Fibroblast of skin of abdomen (primary cell): ENCODE measurements at regions not wholly inside any gene's neighbourhood (a gene's known extent, or its start where the extent isn't known, plus 50 kb on each side); places are given as distances from the start of the nearest gene placed in this dataset.
A peak's percentile ranks its signal among the peaks of the same experiment; 100 is the strongest.
"Not testable (repeated sequence)": the region's sequence is repeated elsewhere in the genome, so short reads cannot be mapped to it uniquely, and the experiment has no call there.

Source experiments
- DNase-seq: peaks from one replicate; pipeline ENCODE4 v3.0.0-alpha.2; 2013

DNA sequence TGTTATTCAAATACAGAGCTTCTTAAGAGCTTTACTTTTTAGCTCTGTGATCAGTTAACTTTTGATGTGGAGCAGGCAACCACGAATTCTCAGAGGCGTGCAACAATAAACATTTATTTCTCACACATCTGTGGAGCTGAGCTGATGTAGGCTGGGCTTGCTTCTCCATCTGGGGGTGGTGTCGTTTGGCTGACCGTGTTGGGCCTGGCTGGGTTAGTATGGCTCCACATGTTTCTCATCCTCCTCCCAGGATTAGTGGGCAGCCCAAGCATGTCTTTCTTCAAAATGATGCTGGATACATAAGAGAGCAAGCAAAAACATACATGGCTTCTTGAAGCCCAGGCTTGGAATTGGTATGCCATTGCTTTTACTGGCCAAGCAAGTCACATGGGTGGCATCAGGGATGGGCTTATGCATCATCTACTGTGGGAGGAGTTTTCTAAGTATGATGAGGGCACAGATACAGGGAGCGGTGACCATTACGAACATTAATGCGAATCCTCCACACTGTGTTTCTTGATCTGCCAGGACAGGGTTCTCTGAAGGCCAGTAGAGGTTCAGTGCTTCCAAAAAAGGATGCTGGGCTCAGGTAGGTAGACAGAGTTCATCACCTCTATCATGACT is 157.0 kb upstream of the TNP1 start:
- DNase-seq: no peak

DNA sequence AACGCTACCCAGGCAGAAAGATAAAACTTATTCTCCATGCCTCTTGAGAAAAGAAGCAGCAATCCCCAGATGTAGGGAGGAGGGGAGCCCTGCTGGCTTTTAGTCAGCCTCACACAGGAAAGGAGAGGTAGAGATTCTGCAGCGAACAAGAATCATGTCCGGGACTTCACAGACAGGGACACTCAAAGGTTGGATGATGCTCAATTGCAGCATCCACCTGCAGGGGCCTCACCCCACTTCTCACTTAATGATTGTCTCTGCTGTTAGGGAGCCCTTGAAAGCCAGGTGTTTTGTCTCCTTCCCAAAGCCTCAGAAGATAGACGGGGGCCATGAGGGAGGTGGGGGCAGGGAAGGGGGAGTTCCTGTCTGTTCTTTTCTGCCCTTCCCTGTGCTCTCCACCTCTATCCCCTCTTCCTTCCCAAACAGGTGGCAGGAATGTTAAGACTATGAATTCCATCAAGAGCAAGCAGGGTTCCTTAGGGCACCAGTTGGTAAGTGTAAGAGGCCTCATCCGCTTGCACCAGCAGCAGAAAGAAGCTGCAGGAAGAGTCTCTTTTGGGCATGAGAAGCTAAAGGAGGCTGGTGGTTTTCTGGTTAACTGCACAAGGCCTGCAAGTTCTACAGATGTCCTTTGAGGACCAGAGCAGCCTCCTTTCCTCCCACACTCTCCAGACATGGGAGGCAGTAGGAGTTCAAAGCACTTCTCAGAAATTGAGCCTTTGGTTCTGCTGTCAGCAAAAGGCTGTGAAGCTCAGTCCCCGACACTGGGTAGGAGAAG is 154.7 kb upstream of the TNP1 start:
- DNase-seq: no peak

DNA sequence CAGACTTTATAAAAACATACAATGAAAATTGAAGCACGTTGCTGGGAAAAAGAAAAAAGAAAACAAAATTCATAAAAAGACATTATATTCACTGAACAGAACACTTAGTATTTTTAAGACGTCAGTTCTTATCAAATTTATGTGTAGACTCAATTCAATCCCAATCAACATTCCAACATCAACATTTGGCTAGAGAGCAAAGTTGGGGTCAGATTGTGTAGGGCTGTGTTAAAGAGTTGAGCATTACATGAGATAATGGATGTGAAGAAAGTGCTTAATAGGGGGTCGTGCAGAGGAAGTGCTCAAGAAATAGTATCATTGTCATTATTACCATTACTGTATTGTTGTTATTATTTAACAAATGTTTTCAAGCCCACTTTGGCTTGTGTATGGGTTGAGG is 154.1 kb upstream of the TNP1 start:
- DNase-seq: no peak

DNA sequence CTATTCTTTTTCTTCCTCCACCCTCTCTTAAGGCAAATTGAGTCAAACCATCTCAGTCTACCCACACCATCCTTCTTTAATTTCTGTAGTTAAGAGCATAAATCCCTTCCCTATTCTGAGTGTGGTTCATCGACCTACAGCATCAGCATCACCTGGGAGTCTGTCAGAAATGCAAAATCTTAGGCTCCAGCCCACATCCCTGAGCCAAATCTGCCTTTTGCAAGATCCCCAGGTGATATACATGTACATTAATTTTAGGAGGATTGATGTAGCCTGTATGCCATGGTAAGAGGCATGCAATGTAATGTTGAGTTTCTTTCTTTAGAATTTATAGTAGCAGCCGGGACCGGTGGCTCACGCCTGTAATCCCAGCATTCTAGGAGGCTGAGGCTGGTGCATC is 151.7 kb upstream of the TNP1 start:
- no peak for DNase-seq

DNA sequence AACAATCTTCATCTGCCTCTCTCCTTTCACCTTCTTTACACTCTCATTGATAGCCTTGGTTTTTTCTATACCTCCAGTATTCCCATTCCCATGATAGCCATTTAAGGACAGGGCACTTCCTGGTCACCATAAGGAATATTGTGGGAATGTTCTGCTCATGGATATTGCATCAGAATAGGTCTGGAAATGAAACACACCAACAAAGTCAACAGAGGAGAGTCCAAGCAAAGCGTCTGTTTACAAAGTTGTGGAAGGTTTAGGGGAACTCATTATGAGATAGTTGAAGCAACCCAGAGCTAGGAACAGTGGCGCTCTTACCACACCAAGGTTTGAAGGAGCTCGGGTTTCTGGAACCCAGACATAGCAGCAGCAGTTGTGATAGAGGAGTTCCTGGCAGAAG is 150.3 kb upstream of the TNP1 start:
- DNase-seq: no peak

DNA sequence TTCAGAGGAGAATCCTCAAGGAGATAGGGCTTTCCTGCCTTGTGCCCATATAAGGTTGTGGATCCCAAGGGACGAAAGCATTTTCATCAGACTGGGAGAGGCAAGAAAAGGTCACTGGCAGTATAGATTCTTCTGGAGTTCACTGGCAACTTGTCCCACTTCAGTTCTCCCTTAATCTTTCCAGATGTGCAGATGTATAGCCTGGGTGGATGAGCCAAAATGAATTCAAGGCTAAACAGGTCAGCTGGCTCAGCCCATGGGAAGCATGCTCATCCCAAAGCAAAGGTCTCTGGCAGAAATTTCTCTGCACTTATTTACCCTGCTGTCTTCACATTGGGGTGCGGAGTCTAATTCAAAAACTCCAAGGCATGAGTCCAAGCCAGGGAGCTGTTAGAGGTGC is 148.9 kb upstream of the TNP1 start:
- no peak for DNase-seq

DNA sequence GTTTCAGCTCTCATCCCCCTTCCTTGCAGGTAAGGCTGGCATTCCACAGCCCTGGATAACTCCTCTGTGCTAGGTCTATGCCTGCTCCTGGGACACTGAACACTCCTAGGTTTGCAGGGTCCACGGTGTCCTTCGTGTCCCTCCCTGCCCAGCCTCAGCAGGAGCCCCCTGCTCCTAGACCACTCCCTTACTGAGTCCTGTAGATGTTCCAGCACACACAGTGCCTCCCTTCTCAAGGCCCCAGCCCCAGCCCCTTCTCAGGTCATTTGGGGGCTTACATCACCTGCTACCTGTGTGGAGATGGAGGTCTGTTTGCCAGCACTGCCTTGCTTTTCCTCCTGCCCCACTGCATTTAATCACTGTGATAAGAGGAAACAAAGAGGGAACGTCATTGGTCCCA is 146.4 kb upstream of the TNP1 start:
- DNase-seq: no peak

DNA sequence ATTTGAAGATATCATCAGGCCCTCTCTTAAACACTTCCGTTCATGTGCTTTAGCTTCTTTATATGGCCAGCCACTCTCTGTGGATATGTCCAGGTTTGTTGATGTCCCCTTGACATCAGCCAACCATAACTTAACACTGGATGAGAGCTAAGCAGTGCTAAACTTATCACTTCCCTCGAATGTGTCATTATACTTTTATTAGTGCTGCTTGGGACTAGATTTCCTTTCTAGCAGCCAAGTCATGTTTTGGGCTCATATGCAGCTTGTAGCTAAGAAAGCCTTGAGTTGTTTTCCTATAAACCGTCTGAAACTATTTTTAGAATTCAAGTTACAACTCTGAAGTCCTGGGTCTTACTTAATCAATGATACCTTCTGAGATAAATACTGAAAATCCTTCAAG is 144.8 kb upstream of the TNP1 start:
- DNase-seq: no peak

DNA sequence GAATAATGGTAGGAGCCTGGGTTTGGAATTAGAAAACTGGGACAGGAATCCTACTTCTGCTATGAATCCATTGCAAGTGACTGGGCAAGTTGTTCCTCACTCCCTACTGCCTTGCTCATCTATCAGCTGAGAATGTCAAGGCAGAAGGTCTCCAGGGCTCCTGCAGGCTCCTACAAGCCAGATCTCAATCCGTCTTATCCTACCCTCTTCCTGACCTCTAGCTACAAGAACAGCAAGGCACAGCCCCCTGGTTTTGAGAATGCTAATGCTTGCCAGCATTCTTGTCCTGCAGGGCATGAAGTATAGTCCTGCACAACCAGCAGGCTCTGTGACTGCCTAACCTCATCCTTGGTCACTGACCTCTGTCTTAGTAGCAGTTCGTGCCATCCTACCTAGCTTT is 141.9 kb upstream of the TNP1 start:
- DNase-seq: no peak

DNA sequence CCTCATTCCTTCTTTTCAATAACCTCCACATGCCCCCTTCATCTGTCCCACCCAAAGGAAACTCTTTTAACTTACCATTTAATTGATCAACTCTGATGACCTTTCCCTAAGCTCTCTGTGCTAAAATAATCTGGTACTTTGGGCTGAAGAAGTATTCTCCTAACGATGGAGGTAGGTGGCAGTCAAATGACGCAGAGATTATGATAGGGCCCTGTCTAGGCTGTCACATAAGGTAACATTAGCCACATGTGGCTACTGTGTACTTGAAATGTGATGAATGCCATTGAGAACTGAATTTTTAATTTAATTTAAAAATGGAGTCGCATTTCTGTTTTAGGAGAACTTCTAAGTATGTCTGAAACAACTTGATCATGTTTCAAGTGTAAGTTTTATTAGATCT is 140.5 kb upstream of the TNP1 start:
- DNase-seq: no peak

DNA sequence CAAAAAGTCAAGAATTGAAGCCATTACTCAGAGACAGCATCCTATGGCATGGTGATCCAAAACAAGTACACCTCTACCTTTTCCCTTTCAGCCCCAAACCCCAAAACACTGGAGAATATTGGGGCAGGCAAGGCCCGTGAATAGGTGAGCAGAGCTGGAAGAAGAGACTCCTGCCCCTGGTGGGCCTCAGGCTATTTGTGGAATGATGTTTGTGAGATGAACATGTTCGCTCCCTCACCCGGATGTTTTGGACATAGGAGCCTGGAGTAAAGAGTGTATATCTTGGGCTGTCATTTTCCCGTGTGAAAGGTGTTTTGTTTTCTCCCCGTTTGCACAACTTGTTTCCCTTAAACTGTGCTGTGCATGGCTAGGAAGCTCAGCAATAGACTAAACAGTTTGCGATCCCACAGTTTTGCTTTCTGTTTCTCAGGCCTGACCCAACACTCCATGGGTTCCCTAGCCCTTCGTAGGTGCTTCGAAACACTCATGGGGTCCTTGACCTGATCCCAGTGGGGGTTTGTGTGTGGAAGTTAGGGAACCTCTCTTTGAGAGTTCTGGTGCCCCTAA is 136.5 kb upstream of the TNP1 start:
- DNase-seq: no peak

DNA sequence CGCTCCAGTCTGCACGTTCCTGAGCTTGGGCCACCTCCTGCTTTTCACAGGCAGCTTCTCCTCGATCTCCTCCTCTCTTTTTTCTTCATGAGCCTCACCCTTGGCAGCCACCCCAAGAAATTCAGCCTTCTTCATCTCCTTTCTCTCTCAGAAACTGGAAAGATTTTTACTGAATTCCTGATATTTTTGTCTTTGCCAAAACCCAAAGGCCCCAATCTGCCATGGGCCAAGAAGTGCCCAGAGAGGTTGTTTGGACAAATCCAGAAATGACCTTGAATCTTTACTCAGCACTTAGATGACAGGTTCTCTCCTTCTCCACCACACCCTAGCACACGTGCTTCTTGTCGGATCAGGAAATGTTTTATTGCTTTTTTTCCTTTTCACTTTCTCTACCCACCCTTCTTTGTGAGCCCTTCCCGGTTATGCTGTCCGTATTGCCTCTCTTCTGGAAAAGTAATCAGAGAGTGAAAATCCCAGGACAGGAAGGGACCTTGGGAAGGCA is 134.5 kb upstream of the TNP1 start:
- no peak for DNase-seq

DNA sequence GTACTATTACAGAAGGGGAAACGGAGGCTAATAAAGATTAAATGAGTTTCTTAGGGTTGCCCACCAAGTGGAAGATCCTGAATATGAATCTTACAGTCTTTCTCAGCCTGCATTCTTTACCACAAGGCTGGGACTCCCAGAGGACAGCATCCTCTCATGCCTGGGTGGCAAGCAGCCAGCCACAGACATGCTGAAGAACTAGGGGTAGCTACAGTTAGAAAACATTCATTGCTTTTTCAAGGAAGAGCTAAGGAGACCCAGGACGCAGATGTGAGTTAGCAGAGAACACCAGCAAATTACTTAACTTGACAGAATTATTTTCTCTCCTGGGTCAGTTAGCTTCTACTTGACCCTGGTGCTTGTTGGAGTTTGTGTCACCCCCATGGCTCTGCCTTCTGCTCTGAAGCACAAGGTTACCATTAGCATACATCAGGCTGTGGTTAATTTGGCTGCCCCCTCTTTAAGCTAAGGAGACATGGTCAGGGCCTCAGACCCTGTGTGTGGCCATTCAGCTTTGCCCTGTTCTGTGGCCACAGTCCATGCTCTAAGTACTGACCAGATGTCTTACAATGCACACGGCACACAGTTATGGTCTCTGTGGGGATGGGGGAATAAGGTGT is 132.3 kb upstream of the TNP1 start:
- DNase-seq: peak; percentile 50

DNA sequence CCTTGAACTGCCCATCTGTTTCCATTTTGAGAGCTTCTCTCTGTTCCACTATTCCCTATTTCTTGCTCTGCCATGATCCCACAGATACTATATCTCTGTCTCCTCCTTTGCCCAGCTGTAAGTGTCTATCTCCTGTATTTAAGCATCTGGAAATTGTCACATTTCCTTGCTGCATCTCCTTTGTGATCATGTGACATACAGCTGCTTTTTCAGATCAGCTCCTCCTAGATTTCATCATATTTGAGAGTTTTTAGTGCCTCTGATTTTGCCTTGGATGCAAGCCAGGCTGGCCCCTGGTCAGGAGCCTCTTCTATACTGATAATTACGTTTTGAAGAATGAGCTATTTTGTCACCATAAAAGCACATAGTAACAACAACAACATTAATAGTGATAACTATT is 131.7 kb upstream of the TNP1 start:
- peak; percentile 54 for DNase-seq

DNA sequence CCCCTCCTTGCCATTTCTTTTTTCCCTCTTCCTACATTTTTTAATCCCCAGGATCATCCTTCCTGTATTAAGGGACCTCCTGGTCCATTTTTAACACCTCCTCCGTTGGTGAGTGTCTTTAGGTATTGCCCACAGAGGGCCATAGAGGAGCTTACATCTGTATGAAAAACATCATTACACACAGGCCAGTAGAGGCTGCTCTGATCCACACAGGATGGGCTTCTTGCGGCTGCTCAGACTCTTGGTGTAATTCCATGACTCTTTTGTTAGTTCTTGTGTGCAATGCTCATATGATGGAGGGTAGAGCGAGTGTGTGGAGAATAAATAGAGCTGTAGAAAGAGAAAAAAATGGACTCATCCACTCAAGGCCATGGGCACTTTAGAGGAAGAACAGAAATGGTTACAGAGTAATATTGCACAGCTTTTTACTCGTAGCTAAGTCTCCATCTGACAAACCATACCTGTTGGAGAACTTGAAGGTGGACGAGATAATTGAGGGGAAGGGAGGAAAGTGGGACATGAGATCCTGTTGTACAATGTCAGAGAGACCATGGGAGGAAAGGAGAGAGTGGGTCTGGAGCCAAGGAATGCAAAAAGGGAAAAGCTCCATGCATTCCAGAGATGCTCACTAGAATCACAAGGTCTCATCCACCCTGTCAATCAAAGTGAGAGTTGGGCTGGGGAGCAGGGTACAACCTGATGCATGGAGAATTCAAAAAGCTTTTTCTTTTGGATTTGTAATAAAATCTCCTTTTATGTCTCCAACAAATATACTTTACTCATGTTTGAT is 129.7 kb upstream of the TNP1 start:
- peak; percentile 37 for DNase-seq

DNA sequence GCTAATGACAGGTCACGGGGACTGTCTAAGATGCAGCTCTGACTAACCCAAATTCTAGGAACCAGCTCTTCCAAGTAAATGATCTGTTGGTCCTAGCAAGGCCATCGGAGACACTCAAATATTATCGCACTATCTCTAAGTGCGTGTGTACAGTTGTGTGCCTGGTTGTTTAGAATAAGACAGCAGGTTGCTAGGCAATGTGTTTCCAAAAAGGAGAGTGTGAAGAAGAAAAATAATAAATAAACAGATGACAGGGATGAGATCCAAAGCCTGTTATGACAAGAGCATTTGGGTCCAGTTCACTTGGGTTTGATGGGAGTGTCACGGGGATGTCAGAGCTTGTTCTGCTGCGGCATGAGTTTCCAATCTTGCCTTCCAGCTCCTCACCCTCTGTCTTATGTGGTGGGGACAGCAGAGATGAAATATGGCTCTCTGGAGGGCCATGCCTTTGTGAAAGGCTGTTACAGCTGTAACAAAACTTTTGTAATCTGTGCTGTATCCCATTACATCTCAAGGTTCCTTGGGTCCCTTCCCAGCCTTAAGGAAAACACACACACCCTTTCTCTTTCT is 127.5 kb upstream of the TNP1 start:
- no peak for DNase-seq

DNA sequence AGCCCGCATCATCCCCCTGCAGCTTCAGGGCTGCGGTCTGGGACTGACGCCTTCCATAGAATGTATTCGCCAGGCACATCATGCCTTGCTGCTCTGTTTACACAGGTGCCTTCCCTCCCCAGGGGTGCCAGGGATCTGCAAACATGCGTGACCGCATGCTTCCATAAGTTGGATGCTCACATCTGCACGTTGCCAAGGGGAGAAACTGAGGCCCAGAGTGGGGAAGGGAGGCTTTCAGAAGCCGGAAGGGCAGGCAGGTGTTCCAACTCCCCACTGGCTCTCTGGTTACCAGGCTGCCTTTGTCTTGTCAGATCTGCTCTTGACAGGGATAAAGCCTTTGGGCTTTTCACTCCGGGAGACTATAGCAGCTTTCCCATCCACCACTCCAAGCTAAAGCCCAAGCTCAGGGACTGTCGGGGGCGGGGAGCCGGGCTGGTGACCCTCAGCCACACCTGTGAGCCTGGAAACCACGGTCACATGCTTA is 125.8 kb upstream of the TNP1 start:
- no peak for DNase-seq

DNA sequence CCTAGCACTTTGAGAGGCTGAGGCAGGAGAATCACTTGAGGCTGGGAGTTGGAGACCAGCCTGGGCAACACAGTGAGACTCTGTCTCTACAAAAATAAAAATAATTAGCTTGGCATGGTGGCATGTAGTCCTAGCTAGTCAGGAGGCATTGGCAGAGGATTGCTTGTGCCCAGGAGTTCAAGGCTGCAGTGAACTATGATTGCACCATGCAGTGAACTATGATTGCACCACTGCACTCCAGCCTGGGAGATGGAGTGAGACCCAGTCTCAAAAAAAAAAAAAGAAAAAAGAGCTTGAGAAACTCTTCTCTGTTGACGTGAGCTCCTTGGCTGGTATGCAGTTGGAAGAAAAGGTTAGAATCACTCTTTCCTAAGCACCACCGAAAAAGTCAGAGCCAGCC is 125.1 kb upstream of the TNP1 start:
- no peak for DNase-seq

DNA sequence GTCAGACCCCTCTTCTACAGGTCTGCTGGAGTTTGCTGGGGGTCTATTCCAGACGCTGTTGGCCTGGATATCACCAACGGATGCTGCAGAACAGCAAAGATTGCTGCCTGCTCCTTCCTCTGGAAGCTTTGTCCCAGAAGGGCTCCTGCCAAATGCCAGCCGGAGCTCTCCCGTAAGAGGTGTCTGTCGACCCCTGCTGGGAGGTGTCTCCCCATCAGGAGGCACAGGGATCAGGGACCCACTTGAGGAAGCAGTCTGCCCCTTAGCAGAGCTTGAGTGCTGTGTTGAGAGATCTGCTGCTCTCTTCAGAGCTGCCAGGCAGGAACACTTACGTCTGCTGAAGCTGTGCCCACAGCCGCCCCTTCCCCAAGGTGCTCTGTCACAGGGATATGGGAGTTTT is 122.1 kb upstream of the TNP1 start:
- DNase-seq: not testable (repeated sequence)

DNA sequence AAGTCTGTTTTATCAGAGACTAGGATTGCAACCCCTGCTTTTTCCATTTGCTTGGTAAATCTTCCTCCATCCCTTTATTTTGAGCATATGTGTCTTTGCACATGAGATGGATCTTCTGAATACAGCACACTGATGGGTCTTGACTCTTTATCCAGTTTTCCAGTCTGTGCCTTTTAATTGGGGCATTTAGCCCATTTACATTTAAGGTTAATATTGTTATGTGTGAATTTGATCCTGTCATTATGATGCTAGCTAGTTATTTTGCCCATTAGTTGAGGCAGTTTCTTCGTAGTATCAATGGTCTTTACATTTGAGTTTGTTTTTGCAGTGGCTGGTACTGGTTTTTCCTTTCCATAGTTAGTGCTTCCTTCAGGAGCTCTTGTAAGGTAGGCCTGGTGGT is 120.6 kb upstream of the TNP1 start:
- DNase-seq: not testable (repeated sequence)

DNA sequence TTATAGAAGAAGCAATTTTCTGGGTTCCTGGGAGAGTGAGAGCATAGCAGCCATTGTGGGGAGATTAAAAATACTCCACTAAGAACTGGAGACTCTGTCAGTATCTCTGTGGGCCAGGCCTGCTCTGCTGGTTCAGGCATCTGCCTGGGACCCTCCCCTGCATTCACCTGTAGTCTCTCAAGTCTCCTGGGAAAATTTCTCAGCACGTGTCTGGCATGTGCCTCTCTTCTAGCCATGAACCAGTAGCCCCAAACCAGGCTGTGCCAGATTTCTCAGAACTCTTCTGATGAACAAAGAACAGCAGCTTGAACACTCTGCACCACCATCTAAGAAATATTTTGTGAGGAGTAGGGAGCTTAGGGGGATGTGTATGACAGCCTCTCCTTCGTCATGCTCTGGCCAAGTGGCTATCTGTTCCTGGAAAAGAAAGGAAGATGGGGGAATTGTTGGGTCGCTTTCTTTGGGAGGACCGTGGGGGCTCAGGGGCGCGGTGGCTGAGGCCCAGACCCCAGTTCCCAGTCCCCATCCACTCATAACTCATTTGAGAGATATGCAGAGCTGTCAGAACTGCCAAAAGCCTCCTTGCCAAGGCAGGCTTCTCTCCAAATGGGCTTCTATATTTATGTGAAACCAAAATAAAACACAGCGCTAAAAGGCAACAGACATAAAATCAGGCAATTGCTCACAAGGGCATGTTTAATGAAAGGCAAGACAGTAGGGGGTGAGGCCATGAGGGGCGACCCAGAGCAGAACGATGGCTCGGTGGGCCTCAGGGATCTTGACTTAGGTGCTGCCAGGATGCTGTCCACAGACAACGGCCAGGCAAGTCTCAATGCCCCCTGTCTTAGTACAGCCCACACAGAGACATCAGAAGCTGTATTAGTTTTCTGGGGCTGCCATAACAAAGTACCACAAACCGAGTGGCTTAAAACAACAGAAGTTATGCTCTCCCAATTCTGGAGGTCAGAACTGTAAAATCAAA is 114.7 kb upstream of the TNP1 start:
- DNase-seq: no peak
